HepG2 (cell line): ENCODE measurements at regions not wholly inside any gene's neighbourhood (a gene's known extent, or its start where the extent isn't known, plus 50 kb on each side); places are given as distances from the start of the nearest gene placed in this dataset.

Experiments
- ATAC-seq: fragments of 200-7000 bp; cut with Tn5 transposase; 3 replicates; pipeline ENCODE4 v1.9.1; 2020; ENCODE audit warnings: mild to moderate bottlenecking, moderate library complexity
- BruUV-seq: library from RNA; stranded (reverse); fragments of 400-500 nt; replicated peaks from 2 replicates; lab custom pipeline; 2021; lab: Mats Ljungman, UMichigan
- CTCF ChIA-PET: fragments of 300-600 bp; formaldehyde crosslinking; extraction: SDS; loops from one replicate; lab custom pipeline; 2021; ENCODE audit warnings: low total read pairs, inconsistent platforms, low intra/inter-chr PET ratio; lab: Yijun Ruan, JAX
- POLR2A ChIA-PET: fragments of 350-600 bp; sonication (Branson Sonifier 250); formaldehyde crosslinking; loops from one replicate; lab custom pipeline; 2020; ENCODE audit warnings: antibody characterized with exemption, inconsistent platforms; lab: Yijun Ruan, JAX
- DNase-seq: peaks from one replicate; pipeline ENCODE4 v3.0.0-alpha.2; 2015; ENCODE audit warnings: low spot score
- FAIRE-seq: peaks from 3 replicates; lab custom pipeline; 2011; peaks lifted over from hg19 to GRCh38; lab: Jason Lieb, UNC
- H2AFZ ChIP-seq: one replicate; pipeline ENCODE4 v1.6.1; 2011; ENCODE audit warnings: low read length, inconsistent platforms
- H3K27ac ChIP-seq: fragments of 300-600 bp; 3 replicates; pipeline ENCODE4 v1.8.0; 2011; ENCODE audit warnings: mixed run types, mild to moderate bottlenecking, mixed read lengths, low read length, inconsistent platforms; ENCODE audit not compliant: insufficient read depth; ENCODE audit errors: extremely low read length
- H3K27me3 ChIP-seq, 2 experiments: fragments of 200-600 bp in 1 of 2; 2 replicates in 1 of 2; 3 replicates in 1 of 2; pipeline versions ENCODE4 v1.6.0 to v1.8.0; 2011; ENCODE audit warnings: low read length in 2 of 2, mild to moderate bottlenecking in 2 of 2, moderate library complexity in 2 of 2, inconsistent platforms in 1 of 2; ENCODE audit not compliant: insufficient read depth in 2 of 2, control insufficient read depth in 1 of 2
- H3K36me3 ChIP-seq, 2 experiments: fragments of 200-600 bp in 1 of 2; replicated peaks in 1 of 2; 2 replicates in 1 of 2; 3 replicates in 1 of 2; pipeline versions ENCODE4 v1.5.1 to v1.8.0; 2011; ENCODE audit warnings: low read length in 2 of 2, inconsistent platforms in 1 of 2; ENCODE audit not compliant: insufficient read depth in 2 of 2, control insufficient read depth in 1 of 2
- H3K4me1 ChIP-seq: 2 replicates; pipeline ENCODE4 v1.5.1; 2012; ENCODE audit warnings: low read length, inconsistent platforms; ENCODE audit not compliant: insufficient read depth
- H3K4me2 ChIP-seq: 2 replicates; pipeline ENCODE4 v1.6.0; 2011; ENCODE audit warnings: low read depth, low read length, inconsistent platforms
- H3K4me3 ChIP-seq, 3 experiments: fragments of 200-600 bp in 1 of 3; sonication (generic), shearing (Covaris generic) in 1 of 3; replicated peaks in 1 of 3; 2 replicates each; pipeline ENCODE4 v1.5.1; 2011 to 2016; ENCODE audit warnings: low read length in 3 of 3, inconsistent platforms in 2 of 3, low read depth in 2 of 3, mild to moderate bottlenecking in 2 of 3, control low read depth in 1 of 3, mixed read lengths in 1 of 3; ENCODE audit not compliant: insufficient read depth in 1 of 3
- H3K79me2 ChIP-seq: one replicate; pipeline ENCODE4 v1.6.1; 2011; ENCODE audit warnings: low read length, inconsistent platforms; ENCODE audit not compliant: insufficient read depth
- H3K9ac ChIP-seq: 2 replicates; pipeline ENCODE4 v1.6.0; 2011; ENCODE audit warnings: mild to moderate bottlenecking, low read depth, low read length, inconsistent platforms; ENCODE audit not compliant: insufficient read depth
- H3K9me3 ChIP-seq: 2 replicates; pipeline ENCODE4 v1.5.1; 2012; ENCODE audit warnings: mild to moderate bottlenecking, low read length
- H4K20me1 ChIP-seq: 2 replicates; pipeline ENCODE4 v1.6.0; 2011; ENCODE audit warnings: inconsistent platforms, mild to moderate bottlenecking, low read length, moderate library complexity; ENCODE audit not compliant: insufficient read depth
- FLYWCH1 ChIP-seq: sonication (generic); formaldehyde crosslinking; IDR thresholded peaks from 2 replicates; pipeline ENCODE4 v1.8.1; 2023; ENCODE audit warnings: mild to moderate bottlenecking, missing genetic modification reagents
- FOXJ3 ChIP-seq: sonication (generic); formaldehyde crosslinking; IDR thresholded peaks from 2 replicates; pipeline ENCODE4 v1.4.0; 2020; ENCODE audit warnings: missing genetic modification reagents, mild to moderate bottlenecking, borderline replicate concordance
- GABPB1 ChIP-seq: IDR thresholded peaks from 2 replicates; pipeline ENCODE4 v1.6.1; 2016; ENCODE audit warnings: mild to moderate bottlenecking, missing genetic modification reagents, moderate library complexity, missing compliant biosample characterization
- GATAD2A ChIP-seq: IDR thresholded peaks from 2 replicates; pipeline ENCODE4 v1.6.1; 2016
- JUN ChIP-seq: sonication (generic); formaldehyde crosslinking; IDR thresholded peaks from 2 replicates; pipeline ENCODE4 v1.4.0; 2020; ENCODE audit warnings: mild to moderate bottlenecking, missing genetic modification reagents
- MIXL1 ChIP-seq: IDR thresholded peaks from 2 replicates; pipeline ENCODE4 v1.6.1; 2016
- MTA1 ChIP-seq: sonication (generic); formaldehyde crosslinking; IDR thresholded peaks from 2 replicates; pipeline ENCODE4 v1.4.0; 2020; ENCODE audit warnings: missing genetic modification reagents, mild to moderate bottlenecking, borderline replicate concordance
- PRPF4 ChIP-seq: fragments of 200-400 bp; formaldehyde crosslinking; IDR thresholded peaks from 2 replicates; pipeline ENCODE4 v1.6.1; 2016; ENCODE audit warnings: low read length, low read depth; ENCODE audit not compliant: poor library complexity, severe bottlenecking
- RNF2 ChIP-seq: fragments of 450-650 bp; conservative IDR thresholded peaks from 2 replicates; pipeline ENCODE4 v1.6.1; 2016; ENCODE audit warnings: low read depth
- SNRNP70 ChIP-seq: fragments of 200-400 bp; formaldehyde crosslinking; IDR thresholded peaks from 2 replicates; pipeline ENCODE4 v1.6.1; 2017; ENCODE audit warnings: mild to moderate bottlenecking, low read depth, low read length, moderate library complexity
- TFDP2 ChIP-seq: sonication (generic); formaldehyde crosslinking; IDR thresholded peaks from 2 replicates; pipeline ENCODE4 v1.4.0; 2020; ENCODE audit warnings: missing genetic modification reagents
- ZNF17 ChIP-seq: sonication (generic); formaldehyde crosslinking; IDR thresholded peaks from 2 replicates; pipeline ENCODE4 v1.5.0; 2020; ENCODE audit warnings: mild to moderate bottlenecking, missing genetic modification reagents
- ZNF562 ChIP-seq: sonication (generic); formaldehyde crosslinking; IDR thresholded peaks from 2 replicates; pipeline ENCODE4 v1.8.0; 2022; ENCODE audit warnings: missing genetic modification reagents, borderline replicate concordance
- ZNF761 ChIP-seq: sonication (generic); formaldehyde crosslinking; conservative IDR thresholded peaks from 2 replicates; pipeline ENCODE4 v1.4.0; 2020; ENCODE audit warnings: mild to moderate bottlenecking, missing genetic modification reagents
- WGBS: methylation state at CpG from one replicate; pipeline ENCODE4 v1.1.6; 2017; ENCODE audit warnings: low lambda C conversion rate; 5-methylcytosine and 5-hydroxymethylcytosine counted together
- in situ Hi-C: cut with HindIII; loops from 2 replicates; pipeline ENCODE4 v1.10.0; 2017; ENCODE audit warnings: low pct_unique_long_range_greater_than_20kb; ENCODE audit not compliant: extremely low pct_ligation_motif_present
- intact Hi-C: fragments of 100-400 bp; cut with micrococcal nuclease; formaldehyde crosslinking; loops from one replicate; pipeline ENCODE4 v1.10.0; 2022; ENCODE audit not compliant: unreplicated experiment
- TF ChIP-seq, protein P1 (sequence below): fragments of 450-650 bp; IDR thresholded peaks from 2 replicates; pipeline ENCODE4 v1.6.1; 2017; ENCODE audit warnings: mild to moderate bottlenecking

DNA sequence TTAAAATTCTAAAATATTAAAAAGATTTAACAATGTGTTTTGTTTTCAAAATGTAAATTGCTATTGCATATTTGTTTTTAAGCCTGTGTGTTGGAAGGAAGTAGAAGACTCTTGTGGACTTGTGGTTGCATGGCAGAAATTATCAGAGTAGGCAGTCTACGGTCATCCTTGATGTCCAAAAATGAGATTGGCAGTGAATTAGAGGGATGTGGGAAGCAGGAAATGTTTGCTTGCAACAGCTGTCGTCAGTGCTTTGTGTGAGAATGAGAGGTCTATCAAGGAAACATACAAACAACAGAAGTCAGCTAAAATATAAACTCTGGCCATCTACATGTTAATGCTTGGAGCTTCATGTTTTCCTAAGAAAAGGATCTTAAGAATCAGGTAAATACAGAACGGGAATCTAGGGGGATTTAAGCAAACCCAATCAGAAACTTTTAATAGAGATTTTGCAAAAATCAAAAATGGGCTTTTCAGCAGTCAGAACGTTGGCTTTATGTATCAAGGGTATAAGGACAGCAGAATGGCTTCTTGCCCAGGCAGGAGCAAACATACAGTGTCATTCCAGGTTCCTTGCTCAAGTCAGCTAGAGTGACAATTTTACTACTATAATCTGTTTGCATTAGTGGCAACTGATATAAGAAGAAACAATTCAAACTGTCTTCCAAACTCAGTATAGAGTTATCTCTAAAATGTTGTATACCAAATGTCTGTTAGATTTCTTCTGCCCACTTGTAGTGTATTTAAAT lies 196.7 kb downstream of the CYB561 start:
- POLR2A ChIA-PET = no interaction called here
- Histone ChIP-seq H3K4me3 (no peak overlapping the region), H3K4me1 (no peaks in the 10 kb centered on the region), H3K9ac (no peak overlapping the region), H3K27me3 (no peaks in the 10 kb centered on the region)
- CTCF ChIA-PET = no interaction called here
- TF ChIP-seq PRPF4 = no peak
- no peak for TF ChIP-seq RNF2
- no peak for TF ChIP-seq GATAD2A (CRISPR knock-in tag)
- TF ChIP-seq ZNF761 (CRISPR knock-in tag) = no peak
- no peak for TF ChIP-seq MTA1 (CRISPR knock-in tag)
- TF ChIP-seq ZNF17 (CRISPR knock-in tag) = no peak
- TF ChIP-seq GABPB1 (CRISPR knock-in tag) = no peak
- TF ChIP-seq, all 625 proteins: peak for 0
- no peak for FAIRE-seq
- Histone ChIP-seq H4K20me1 (no peaks in the 10 kb centered on the region), H2AFZ (no peak overlapping the region), H3K36me3 (no peaks in the 10 kb centered on the region), H3K79me2 (no peaks in the 10 kb centered on the region), H3K27ac (no peak overlapping the region), H3K4me2 (no peak overlapping the region), H3K9me3 (no peaks in the 10 kb centered on the region)
- intact Hi-C loops = no loop called here
- no peak for ATAC-seq
- no peak for DNase-seq
- WGBS = 2% methylated on average over 4 of the region's 4 CpGs
- BruUV-seq = no TSS peak
- in situ Hi-C loops = no loop called here

DNA sequence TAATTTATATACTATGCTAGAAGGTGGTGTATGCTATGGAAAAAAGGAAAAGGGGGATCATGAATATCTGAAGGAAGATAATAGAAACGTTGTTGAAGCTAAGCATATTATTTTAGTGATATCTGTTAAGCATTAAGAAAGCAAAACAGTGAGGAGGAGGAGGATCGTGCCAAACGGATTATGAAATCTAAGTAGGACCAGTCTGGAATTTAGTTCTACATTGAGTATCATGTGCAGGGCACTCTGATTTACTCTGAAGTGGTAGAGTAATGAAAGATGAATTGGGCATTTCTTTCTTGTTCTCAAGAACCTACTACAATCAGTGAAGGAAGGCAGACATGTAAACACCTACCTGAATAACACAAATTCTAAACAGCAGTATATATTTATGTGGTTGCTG lies 195.3 kb downstream of the CYB561 start:
- CTCF ChIA-PET = no interaction called here
- no peak overlapping the region for H3K4me3 ChIP-seq
- no peak overlapping the region for H2AFZ ChIP-seq
- no peaks in the 10 kb centered on the region for H4K20me1 ChIP-seq
- WGBS = 3% methylated on average over 3 of the region's 3 CpGs
- no peak for FAIRE-seq
- no peaks in the 10 kb centered on the region for H3K4me1 ChIP-seq
- no peaks in the 10 kb centered on the region for H3K79me2 ChIP-seq
- no peaks in the 10 kb centered on the region for H3K9me3 ChIP-seq
- POLR2A ChIA-PET = no interaction called here
- no peaks in the 10 kb centered on the region for H3K27me3 ChIP-seq
- H3K9ac ChIP-seq = no peak overlapping the region
- no TSS peak for BruUV-seq
- intact Hi-C loops (no loop called here), in situ Hi-C loops (no loop called here)
- no peaks in the 10 kb centered on the region for H3K36me3 ChIP-seq
- no peak overlapping the region for H3K4me2 ChIP-seq
- H3K27ac ChIP-seq = no peak overlapping the region
- DNase-seq = no peak
- no peak for ATAC-seq
- TF ChIP-seq FLYWCH1 (CRISPR knock-in tag) (no peak), SNRNP70 (no peak), ZNF562 (CRISPR knock-in tag) (no peak), TFDP2 (no peak), JUN (CRISPR knock-in tag) (no peak), FOXJ3 (no peak), MIXL1 (CRISPR knock-in tag) (no peak)
- TF ChIP-seq, protein P1, sequence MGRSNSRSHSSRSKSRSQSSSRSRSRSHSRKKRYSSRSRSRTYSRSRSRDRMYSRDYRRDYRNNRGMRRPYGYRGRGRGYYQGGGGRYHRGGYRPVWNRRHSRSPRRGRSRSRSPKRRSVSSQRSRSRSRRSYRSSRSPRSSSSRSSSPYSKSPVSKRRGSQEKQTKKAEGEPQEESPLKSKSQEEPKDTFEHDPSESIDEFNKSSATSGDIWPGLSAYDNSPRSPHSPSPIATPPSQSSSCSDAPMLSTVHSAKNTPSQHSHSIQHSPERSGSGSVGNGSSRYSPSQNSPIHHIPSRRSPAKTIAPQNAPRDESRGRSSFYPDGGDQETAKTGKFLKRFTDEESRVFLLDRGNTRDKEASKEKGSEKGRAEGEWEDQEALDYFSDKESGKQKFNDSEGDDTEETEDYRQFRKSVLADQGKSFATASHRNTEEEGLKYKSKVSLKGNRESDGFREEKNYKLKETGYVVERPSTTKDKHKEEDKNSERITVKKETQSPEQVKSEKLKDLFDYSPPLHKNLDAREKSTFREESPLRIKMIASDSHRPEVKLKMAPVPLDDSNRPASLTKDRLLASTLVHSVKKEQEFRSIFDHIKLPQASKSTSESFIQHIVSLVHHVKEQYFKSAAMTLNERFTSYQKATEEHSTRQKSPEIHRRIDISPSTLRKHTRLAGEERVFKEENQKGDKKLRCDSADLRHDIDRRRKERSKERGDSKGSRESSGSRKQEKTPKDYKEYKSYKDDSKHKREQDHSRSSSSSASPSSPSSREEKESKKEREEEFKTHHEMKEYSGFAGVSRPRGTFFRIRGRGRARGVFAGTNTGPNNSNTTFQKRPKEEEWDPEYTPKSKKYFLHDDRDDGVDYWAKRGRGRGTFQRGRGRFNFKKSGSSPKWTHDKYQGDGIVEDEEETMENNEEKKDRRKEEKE = no peak
